K562 (cell line): ENCODE measurements at regions not wholly inside any gene's neighbourhood (a gene's known extent, or its start where the extent isn't known, plus 50 kb on each side); places are given as distances from the start of the nearest gene placed in this dataset.

Experiments used
- ATAC-seq: fragments of 200-7000 bp; cut with Tn5 transposase; 3 replicates; pipeline ENCODE4 v1.9.1; 2020; ENCODE audit warnings: moderate library complexity
- BruUV-seq: library from RNA; stranded (reverse); fragments of 400-500 nt; replicated peaks from 2 replicates; lab custom pipeline; 2021; lab: Mats Ljungman, UMichigan
- CTCF ChIA-PET: fragments of 300-600 bp; formaldehyde crosslinking; extraction: SDS; loops from one replicate; lab custom pipeline; 2021; ENCODE audit warnings: low intra/inter-chr PET ratio; lab: Yijun Ruan, JAX
- POLR2A ChIA-PET: fragments of 300-600, 350-650 bp; sonication (Branson Sonifier 250); formaldehyde crosslinking; extraction: SDS; loops from one replicate; lab custom pipeline; 2021; ENCODE audit warnings: antibody characterized with exemption, inconsistent platforms; lab: Yijun Ruan, JAX
- DNase-seq, 4 experiments: peaks; one replicate each; pipeline versions ENCODE4 v3.0.0 to v3.0.0-alpha.2; 2011 to 2018; ENCODE audit warnings: low spot score in 3 of 4, mixed read lengths in 3 of 4; ENCODE audit errors: extremely low read depth in 1 of 4
- FAIRE-seq: peaks from 2 replicates; lab custom pipeline; 2011; peaks lifted over from hg19 to GRCh38; lab: Jason Lieb, UNC
- H2AFZ ChIP-seq: 2 replicates; pipeline ENCODE4 v1.6.0; 2011; ENCODE audit warnings: low read depth, low read length, control low read depth, inconsistent platforms
- H3K27ac ChIP-seq: fragments of 200-600 bp; 3 replicates; pipeline ENCODE4 v1.8.0; 2011; ENCODE audit warnings: low read depth, mild to moderate bottlenecking, control low read depth, inconsistent platforms, low read length, moderate library complexity, mixed read lengths; ENCODE audit errors: extremely low read depth
- H3K27me3 ChIP-seq, 2 experiments: fragments of 300-600 bp in 1 of 2; 2 replicates in 1 of 2; 3 replicates in 1 of 2; pipeline versions ENCODE4 v1.6.0 to v1.8.0; 2011; ENCODE audit warnings: inconsistent platforms in 2 of 2, low read length in 2 of 2, mild to moderate bottlenecking in 1 of 2, mixed read lengths in 1 of 2, moderate library complexity in 1 of 2; ENCODE audit not compliant: control insufficient read depth in 2 of 2, insufficient read depth in 2 of 2
- H3K36me3 ChIP-seq: fragments of 300-600 bp; 3 replicates; pipeline ENCODE4 v1.8.0; 2011; ENCODE audit warnings: mild to moderate bottlenecking, low read length, inconsistent platforms; ENCODE audit not compliant: control insufficient read depth, insufficient read depth
- H3K4me1 ChIP-seq, 2 experiments: fragments of 200-600 bp in 1 of 2; replicated peaks in 1 of 2; 2 replicates in 1 of 2; 3 replicates in 1 of 2; pipeline versions ENCODE4 v1.5.1 to v1.8.0; 2011; ENCODE audit warnings: inconsistent platforms in 2 of 2, low read length in 2 of 2, mild to moderate bottlenecking in 1 of 2, mixed read lengths in 1 of 2, moderate library complexity in 1 of 2; ENCODE audit not compliant: control insufficient read depth in 2 of 2, insufficient read depth in 2 of 2
- H3K4me2 ChIP-seq: 2 replicates; pipeline ENCODE4 v1.6.1; 2011; ENCODE audit warnings: low read length, control low read depth, inconsistent platforms, mixed read lengths; ENCODE audit not compliant: insufficient read depth
- H3K4me3 ChIP-seq: fragments of 200-600 bp; sonication (generic), shearing (Covaris generic); 2 replicates; pipeline ENCODE4 v1.5.1; 2016; ENCODE audit warnings: control low read depth, inconsistent platforms
- H3K79me2 ChIP-seq: fragments of 200-600 bp; 3 replicates; pipeline ENCODE4 v1.8.0; 2011; ENCODE audit warnings: low read length, inconsistent platforms; ENCODE audit not compliant: control insufficient read depth, insufficient read depth
- H3K9ac ChIP-seq, 2 experiments: 2 replicates each; pipeline versions ENCODE4 v1.6.0 to v1.6.1; 2011; ENCODE audit warnings: low read depth in 2 of 2, low read length in 2 of 2, control low read depth in 1 of 2, inconsistent platforms in 1 of 2, mild to moderate bottlenecking in 1 of 2, mixed read lengths in 1 of 2; ENCODE audit not compliant: insufficient read depth in 1 of 2
- H3K9me1 ChIP-seq: one replicate; pipeline ENCODE4 v1.6.0; 2011; ENCODE audit warnings: inconsistent platforms, mild to moderate bottlenecking, low read length, moderate library complexity; ENCODE audit not compliant: control insufficient read depth, insufficient read depth
- H3K9me3 ChIP-seq: replicated peaks from 2 replicates; pipeline ENCODE4 v1.5.1; 2011; ENCODE audit warnings: low read depth, low read length, inconsistent platforms; ENCODE audit not compliant: control insufficient read depth, insufficient read depth
- H4K20me1 ChIP-seq: replicated peaks from 2 replicates; pipeline ENCODE4 v1.6.1; 2011; ENCODE audit warnings: low read length, inconsistent platforms, mixed read lengths; ENCODE audit not compliant: control insufficient read depth, insufficient read depth
- CHD1 ChIP-seq: fragments of 200-600 bp; sonication (generic); IDR thresholded peaks from one replicate; pipeline ENCODE4 v1.6.1; 2012; ENCODE audit warnings: mild to moderate bottlenecking, moderate library complexity, low read length, inconsistent platforms
- NFIX ChIP-seq: fragments of 250-450 bp; sonication (Bioruptor Pico); IDR thresholded peaks from 2 replicates; pipeline ENCODE4 v1.4.0; 2020; ENCODE audit warnings: low read depth, mild to moderate bottlenecking, moderate library complexity
- NFXL1 ChIP-seq: fragments of 450-650 bp; formaldehyde crosslinking; IDR thresholded peaks from 2 replicates; pipeline ENCODE4 v1.4.0; 2021; ENCODE audit warnings: mild to moderate bottlenecking
- PHTF2 ChIP-seq: fragments of 250-450 bp; sonication (Bioruptor Pico); IDR thresholded peaks from 2 replicates; pipeline ENCODE4 v1.5.0; 2021; ENCODE audit warnings: mild to moderate bottlenecking
- PTBP1 ChIP-seq: fragments of 200-400 bp; formaldehyde crosslinking; IDR thresholded peaks from 2 replicates; pipeline ENCODE4 v1.6.1; 2017; ENCODE audit warnings: low read depth, low read length
- SP1 ChIP-seq: sonication (generic); formaldehyde crosslinking; IDR thresholded peaks from 2 replicates; pipeline ENCODE4 v1.8.1; 2022; ENCODE audit warnings: mild to moderate bottlenecking, missing genetic modification reagents
- SREBF2 ChIP-seq: sonication (generic); formaldehyde crosslinking; IDR thresholded peaks from 2 replicates; pipeline ENCODE4 v1.4.0; 2020; ENCODE audit warnings: mild to moderate bottlenecking, missing genetic modification reagents
- THRB ChIP-seq: fragments of 450-650 bp; formaldehyde crosslinking; conservative IDR thresholded peaks from 2 replicates; pipeline ENCODE4 v1.4.0; 2022; ENCODE audit warnings: mild to moderate bottlenecking, missing genetic modification characterization
- TSHZ1 ChIP-seq: fragments of 250-450 bp; sonication (Bioruptor Pico); IDR thresholded peaks from 2 replicates; pipeline ENCODE4 v1.4.0; 2020; ENCODE audit warnings: mild to moderate bottlenecking, moderate library complexity
- VEZF1 ChIP-seq: fragments of 200-800 bp; sonication (Bioruptor generic); IDR thresholded peaks from 2 replicates; pipeline ENCODE4 v1.6.1; 2017; ENCODE audit warnings: missing genetic modification characterization, missing compliant biosample characterization
- ZNF24 ChIP-seq: fragments of 450-650 bp; IDR thresholded peaks from 2 replicates; pipeline ENCODE4 v1.6.1; 2016
- ZNF644 ChIP-seq: fragments of 200-800 bp; sonication (Bioruptor generic); IDR thresholded peaks from 2 replicates; pipeline ENCODE4 v1.6.1; 2016; ENCODE audit warnings: low read depth, missing genetic modification characterization, missing compliant biosample characterization
- WGBS: fragments of 100-300 bp; shearing (Covaris generic); methylation state at CpG from one replicate; pipeline ENCODE4 v1.1.6; 2016; ENCODE audit warnings: low coverage, mixed read lengths; ENCODE audit not compliant: insufficient coverage; ENCODE audit errors: missing lambda C conversion rate; 5-methylcytosine and 5-hydroxymethylcytosine counted together
- in situ Hi-C: fragments of 300-500 bp; cut with MboI; formaldehyde crosslinking; loops from 4 replicates; pipeline ENCODE4 v1.15.0; 2018; ENCODE audit warnings: inconsistent platforms, mixed read lengths
- intact Hi-C: fragments of 100-400 bp; cut with micrococcal nuclease; formaldehyde crosslinking; loops from 2 replicates; pipeline ENCODE4 v1.14.2; 2022

DNA sequence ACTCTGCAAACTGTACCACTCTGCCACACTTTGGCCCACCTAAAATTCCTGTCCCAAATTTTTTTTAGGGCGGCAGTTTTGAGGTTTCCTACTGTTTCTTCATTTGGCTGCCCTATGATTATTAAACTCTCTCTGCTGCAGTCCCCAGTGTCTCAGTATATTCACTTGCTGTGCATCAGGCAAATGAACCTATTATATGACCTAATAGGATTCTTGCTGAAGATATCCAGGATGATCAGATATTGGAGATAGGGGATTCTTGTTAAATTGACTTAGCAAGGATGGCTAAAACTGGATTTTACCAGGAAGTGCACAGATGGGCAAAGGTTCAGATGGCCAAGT is 410.8 kb upstream of the DDI1 start:
- H3K4me2 ChIP-seq, result no peak overlapping the region
- intact Hi-C loops, result no loop called here
- H3K9ac ChIP-seq, result no peak overlapping the region
- no peaks in the 10 kb centered on the region for H3K27me3 ChIP-seq
- FAIRE-seq (no peak), ATAC-seq (no peak), DNase-seq (no peak)
- no peaks in the 10 kb centered on the region for H4K20me1 ChIP-seq
- in situ Hi-C loops, result no loop called here
- no peaks in the 10 kb centered on the region for H3K4me1 ChIP-seq
- WGBS, result 0% methylated on average over 1 of the region's 1 CpG
- no peak overlapping the region for H3K27ac ChIP-seq
- BruUV-seq, result no TSS peak
- no peak overlapping the region for H2AFZ ChIP-seq
- H3K4me3 ChIP-seq, result no peak overlapping the region
- no peaks in the 10 kb centered on the region for H3K79me2 ChIP-seq
- no peak for TF ChIP-seq THRB (CRISPR knock-in tag)
- TF ChIP-seq VEZF1 (CRISPR knock-in tag), result no peak
- TF ChIP-seq SREBF2 (CRISPR knock-in tag), result no peak
- H3K9me3 ChIP-seq, result no peaks in the 10 kb centered on the region; the same call in 1 of the 2 replicates
- no peaks in the 10 kb centered on the region for H3K36me3 ChIP-seq
- POLR2A ChIA-PET, result no interaction called here
- CTCF ChIA-PET, result no interaction called here
- no peaks in the 10 kb centered on the region for H3K9me1 ChIP-seq

DNA sequence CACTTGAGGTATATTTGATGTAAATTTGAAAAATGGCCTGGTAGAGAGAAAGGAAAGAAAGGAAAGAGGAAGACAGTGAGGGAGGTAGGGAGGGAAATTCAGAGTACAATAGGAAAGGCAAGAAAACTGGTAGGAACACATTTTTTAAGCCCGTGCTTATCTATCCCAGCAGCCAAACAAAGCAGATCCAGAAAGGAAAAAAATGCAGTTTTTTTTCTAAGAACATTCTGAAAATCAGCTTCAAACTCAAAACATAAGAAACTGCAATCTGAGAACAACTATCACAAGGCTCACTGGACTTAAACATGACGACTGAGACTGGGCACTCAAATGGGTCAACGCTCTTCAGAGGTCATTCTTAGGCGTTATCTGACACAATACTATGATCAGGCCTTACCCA is 408.3 kb upstream of the DDI1 start:
- ChIA-PET CTCF (no interaction called here), POLR2A (no interaction called here)
- H3K36me3 ChIP-seq, result no peaks in the 10 kb centered on the region
- FAIRE-seq (no peak), DNase-seq (no peak), ATAC-seq (no peak)
- in situ Hi-C loops, result no loop called here
- no peaks in the 10 kb centered on the region for H3K4me1 ChIP-seq
- no peak overlapping the region for H3K4me3 ChIP-seq
- H3K9ac ChIP-seq, result no peak overlapping the region
- no TSS peak for BruUV-seq
- H2AFZ ChIP-seq, result no peak overlapping the region
- H3K9me3 ChIP-seq, result no peaks in the 10 kb centered on the region; the same call in none of the 2 replicates
- no peaks in the 10 kb centered on the region for H3K27me3 ChIP-seq
- no peaks in the 10 kb centered on the region for H3K79me2 ChIP-seq
- no peak overlapping the region for H3K4me2 ChIP-seq
- no peaks in the 10 kb centered on the region for H3K9me1 ChIP-seq
- H4K20me1 ChIP-seq, result no peaks in the 10 kb centered on the region
- intact Hi-C loops, result no loop called here
- no peak overlapping the region for H3K27ac ChIP-seq
- WGBS, result 0% methylated on average over 4 of the region's 4 CpGs
- TF ChIP-seq PHTF2, result no peak
- TF ChIP-seq NFIX, result no peak
- no peak for TF ChIP-seq TSHZ1 (CRISPR knock-in tag)
- TF ChIP-seq ZNF644 (tag), result no peak
- no peak for TF ChIP-seq ZNF24
- TF ChIP-seq CHD1, result no peak
- no peak for TF ChIP-seq PTBP1
- no peak for TF ChIP-seq NFXL1
- TF ChIP-seq SP1 (CRISPR knock-in tag), result no peak
